HG03558 (cell line): ENCODE measurements at regions not wholly inside any gene's neighbourhood (a gene's known extent, or its start where the extent isn't known, plus 50 kb on each side); places are given as distances from the start of the nearest gene placed in this dataset.

Source experiments
- ATAC-seq: cut with Tn5 transposase; IDR thresholded peaks from one replicate; pipeline ENCODE4 v1.9.1; 2021; ENCODE audit warnings: moderate number of reproducible peaks; ENCODE audit not compliant: unreplicated experiment; ENCODE audit errors: extremely low read depth

DNA sequence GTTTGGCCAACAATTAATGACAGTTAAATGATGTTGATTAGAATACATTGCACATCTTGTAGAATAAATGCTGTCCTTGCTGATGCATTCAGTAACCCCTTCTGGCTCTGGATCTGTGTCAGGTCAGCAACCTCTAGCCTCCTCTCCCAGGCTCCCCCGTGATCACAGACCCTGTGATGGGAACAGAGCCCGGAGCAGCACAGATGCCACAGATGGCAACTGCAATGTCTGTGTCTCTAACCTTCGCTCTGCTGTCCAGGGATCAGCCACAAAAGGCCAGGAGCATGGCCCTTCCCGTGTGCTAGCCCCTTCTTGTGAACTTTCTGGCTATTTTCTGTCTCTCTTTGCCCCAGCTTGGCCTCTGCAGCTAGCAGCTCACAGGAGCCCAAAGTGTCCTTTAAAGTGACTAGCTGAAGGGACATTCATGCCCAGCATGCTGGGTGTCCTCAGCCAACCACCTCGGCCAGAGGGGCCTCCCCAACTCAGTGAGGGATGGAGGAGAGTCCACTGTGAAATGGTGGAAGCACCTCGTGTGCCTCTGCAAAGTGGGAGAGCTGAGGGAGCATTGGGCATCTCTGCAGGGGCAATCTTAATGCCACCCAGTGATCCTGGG is 167.0 kb upstream of the TCERG1L start:
- no peak for ATAC-seq

DNA sequence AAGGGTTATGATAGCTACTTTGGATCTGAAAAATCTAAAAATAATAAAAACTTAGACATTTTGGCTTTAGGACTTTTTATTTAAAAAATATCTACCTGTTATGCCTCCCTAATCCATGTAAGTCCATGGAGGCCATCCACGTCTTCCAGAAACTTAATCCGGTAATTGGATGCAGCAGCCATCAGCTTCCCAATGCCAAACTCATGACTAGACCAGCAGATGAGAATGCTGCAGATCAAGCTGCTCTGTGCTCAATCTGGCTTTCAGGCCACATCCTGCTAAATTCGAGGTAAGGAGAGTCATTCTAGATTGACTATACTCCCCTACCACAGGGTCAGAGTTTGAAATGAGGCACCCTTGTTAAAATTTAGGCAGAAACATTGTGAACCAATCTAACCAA is 168.5 kb upstream of the TCERG1L start:
- no peak for ATAC-seq

DNA sequence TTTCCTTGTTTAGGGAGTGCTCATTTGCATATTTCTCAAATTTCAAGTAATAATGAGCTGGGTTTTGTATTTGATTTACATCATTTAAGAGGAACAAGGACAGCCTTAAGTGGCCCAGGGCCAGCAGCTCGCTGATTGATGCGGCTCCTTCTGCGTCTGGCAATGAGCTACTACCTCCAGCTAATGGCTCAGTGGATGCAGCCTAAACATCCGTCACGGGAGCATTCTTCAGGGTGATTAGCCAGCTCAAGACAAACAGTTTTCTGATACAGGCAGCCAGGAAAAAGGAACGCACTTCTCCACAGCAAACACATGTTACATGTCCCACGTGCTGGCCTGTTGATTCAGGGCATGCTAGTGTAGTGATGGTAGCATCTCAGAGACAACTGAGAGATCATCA is 169.3 kb upstream of the TCERG1L start:
- no peak for ATAC-seq

DNA sequence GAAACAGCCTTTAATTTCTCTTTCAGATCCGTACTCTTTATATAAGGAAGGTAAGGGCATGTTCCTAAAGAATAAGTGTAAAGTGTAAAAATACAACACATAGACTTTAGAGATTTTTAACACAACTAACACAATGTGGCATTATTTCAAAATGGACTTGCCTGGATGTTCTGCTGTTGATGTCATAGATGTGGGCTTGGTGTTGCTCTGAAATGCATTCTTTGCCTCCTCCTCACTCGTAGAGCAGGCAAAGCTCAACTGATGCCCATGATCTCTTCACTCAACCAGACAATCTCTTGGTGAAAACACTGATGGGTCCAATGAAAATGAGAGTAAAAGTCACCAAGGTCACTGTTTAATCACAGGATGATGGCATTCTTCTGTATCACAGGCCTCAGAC is 174.2 kb upstream of the TCERG1L start:
- no peak for ATAC-seq

DNA sequence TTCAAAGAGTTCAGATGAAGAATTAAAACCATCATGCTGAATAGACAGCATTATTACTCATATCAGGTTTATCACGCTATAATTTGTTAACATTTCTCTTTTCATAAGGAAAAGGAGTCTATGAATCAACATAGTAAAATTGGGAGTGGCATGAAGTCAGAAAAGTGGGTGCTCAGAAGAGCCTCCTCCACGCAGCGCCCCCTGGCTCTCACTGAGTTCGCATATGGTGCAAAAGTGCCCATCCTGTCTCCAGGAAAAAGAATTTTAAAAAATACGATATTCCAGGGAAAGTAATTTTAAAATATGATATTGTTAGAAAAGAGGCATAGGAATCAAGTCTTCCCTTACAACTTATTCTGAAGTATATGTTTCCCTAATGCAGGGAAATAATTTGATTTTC is 176.3 kb upstream of the TCERG1L start:
- ATAC-seq: no peak

DNA sequence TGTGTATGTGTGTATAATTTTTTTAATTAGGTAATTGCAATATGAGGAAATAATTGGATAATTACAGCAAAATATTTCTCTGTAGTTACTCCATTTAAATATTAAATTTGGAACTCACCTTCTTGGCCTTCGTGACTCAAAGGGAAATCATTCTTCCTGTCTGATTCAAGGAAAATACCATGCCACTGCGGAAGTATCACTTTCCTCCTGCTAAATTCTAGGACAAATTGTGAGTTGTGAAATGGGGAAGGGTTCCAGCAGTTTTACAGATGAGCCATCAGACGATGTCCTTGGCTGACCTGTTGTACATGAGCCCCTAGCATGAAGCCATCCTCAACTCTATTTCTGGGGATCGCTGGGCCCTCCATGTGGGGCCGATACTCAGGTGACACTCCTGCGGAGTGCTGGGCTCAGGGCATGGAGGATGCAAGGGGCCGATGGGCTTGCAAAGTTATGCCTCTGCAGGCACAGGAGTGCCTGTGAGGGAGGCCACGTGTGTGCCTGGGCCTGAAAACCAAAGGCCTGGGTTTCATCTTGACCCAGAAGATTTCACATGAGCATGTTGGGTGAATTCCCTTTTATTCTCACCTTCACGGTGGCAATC is 179.6 kb upstream of the TCERG1L start:
- ATAC-seq: no peak

DNA sequence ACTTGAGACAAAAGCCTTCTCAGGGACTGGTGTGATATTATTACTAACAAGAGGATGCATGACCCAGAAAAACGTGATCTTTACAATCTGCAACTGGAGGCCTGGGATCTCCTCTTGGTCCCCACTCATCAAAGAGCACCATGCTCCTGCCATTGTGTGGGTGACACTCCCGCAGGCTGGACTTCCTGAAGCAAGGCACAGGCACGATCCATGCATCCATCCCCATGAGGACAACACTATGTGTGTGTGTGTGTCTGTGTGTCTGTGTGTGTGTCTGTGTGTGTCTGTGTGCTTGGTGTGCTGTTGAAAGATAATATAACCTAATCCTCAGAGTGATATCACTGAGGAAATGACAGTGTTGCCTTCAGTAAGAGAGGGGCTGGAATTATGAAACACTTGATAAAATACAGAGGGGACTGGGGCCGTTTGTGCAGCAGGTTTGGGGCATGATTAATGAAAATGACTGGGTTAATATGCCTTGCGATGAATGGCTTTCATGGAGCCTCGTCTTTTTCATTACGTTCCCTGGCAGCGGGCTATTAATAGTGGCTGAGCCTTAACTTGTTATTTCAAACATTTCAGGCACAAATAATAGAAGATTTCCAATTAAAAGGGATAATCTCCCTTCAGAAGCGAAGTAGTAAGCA is 180.8 kb upstream of the TCERG1L start:
- no peak for ATAC-seq

DNA sequence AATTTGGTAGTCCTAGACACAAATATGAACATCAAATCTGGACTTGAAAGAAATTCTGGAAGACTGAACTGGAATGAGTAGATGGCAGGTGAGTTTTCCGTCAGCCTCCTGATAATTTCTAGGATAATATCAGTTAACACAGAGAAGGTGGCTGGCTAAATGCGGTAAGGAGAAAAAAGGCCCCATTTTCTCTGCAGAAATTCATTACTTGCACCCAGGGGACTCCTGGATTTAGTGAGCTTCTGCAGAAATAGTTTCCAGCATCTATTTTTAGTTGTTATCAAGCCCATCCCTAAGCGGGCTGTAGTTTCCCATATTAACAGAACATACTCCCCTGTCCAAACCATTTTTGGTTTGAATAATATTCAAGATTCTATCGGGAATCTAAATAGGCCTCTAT is 181.9 kb upstream of the TCERG1L start:
- no peak for ATAC-seq

DNA sequence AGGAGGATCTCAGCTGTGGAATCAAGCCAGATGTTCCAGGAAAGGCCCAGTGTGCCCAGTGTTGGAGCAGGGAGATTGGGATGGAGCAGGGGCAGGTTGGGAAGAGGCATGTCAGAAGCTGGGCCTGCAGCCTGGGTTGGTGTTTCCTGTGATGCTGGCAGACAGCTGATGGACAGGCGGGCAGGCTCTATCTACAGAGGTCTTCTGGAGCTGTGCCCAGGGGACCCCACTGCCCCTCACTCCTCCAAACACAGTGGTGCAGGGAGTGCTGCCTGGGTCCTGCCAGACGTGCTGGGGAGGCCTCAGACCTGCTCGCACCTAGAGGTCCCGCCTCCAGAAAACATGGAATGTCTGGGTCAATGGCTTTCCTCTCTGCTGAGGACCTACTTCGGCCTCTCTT is 182.9 kb upstream of the TCERG1L start:
- no peak for ATAC-seq

DNA sequence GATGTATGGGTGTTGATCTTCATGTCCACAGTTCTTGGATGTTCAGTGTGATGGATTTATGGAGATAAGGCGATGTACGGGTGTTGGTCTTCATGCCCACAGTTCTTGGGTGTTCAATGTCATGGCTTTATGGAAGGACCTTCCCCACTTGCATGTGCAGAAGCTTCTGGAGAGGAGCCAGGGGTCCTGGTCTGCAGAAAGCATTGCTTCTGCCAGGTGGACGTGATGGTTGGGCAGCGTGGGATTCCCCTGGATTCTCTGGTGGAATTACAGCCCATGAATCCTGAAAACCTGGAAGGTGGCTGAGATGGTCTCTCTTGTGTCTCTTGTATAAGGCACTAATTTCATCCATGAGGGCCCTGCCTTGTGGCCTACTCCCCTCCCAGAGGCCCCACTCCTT is 183.7 kb upstream of the TCERG1L start:
- no peak for ATAC-seq

DNA sequence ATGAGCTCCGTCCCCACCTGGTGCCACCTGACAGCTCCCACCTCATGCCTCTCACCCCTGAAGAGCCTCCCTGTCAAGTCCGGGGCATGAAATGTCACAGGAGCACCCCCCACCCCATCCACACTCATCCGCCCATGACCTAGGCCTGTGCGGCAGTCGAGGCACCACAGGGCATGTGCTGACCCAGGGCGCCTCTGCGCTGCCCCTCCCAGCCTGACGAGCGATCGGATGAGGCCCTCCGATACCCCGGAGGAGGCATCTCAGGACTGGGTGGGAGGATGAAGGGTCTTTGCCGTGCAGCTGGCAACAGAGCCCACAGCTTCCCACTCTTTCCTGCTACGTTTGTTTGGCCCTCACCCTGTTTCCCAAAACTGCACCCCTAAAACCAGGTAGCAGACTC is 184.4 kb upstream of the TCERG1L start:
- no peak for ATAC-seq

DNA sequence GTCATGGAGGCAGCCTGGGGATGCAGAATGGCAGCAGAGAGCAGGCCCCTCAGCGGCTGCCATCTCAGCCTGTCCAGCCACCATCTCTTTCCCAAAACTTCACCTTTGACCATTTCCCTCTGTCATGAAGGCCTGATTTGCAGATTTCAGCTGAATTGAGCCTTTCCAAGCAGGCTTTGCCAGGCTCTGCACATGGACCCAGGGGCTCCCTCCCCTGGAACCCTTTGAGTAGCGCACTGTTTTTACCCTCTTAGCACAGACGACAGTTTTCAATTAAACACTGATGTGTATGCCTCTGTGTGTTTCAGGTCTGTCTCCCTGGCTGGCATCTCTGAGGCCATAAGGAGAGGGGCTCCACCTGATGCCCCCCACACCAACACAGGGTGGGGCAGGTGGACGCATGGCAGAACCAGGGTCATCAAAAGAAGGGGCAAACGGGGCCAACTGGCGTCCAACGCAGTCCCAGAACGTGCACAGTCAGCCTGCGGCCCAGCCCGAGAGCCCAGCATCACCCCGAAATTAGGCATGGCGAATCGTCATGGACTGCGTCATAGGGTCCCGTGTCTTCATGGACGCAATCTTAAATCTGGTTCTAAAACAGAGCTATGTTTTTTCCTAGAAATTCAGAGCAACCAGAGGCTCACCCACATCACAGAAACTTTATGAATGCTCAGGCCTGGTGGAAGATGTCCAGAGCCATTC is 185.0 kb upstream of the TCERG1L start:
- no peak for ATAC-seq

DNA sequence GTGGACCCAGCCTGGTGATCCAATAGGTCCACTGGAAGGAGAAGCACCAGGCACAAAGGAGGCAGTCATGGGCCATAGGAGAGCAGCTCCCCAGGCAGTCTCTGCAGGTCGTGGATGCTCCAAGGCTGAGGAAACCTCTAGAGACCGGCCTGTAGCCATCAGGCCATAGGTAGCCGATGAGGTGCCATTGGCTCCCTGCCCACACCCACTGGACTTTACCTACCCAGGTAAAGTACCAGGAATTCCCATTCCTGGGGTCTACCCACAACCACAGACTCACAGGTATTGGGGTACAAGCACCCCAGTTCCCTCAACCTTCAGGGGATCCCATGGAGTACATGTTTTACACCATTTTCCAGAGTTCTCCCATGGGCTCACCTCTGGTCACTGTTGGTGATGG is 188.0 kb upstream of the TCERG1L start:
- ATAC-seq: no peak

DNA sequence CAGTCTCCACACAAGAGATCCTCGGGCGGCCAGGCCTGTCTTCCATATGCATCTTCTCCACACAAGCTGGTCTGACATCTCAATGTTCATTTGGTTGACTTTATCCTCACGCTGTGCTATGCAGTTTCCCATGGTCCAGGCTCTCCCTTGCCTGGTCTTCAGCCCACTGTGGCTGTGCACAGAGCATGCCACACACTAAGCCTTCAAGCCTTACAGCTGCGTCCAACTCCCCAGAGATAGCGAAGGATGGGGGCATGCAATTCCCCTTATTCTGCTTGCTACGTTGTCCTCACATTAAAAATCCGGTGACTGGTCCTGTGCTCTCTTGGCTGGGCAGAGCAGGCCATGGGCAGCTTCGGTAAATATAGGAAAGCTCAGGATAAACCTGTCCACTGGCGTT is 188.7 kb upstream of the TCERG1L start:
- no peak for ATAC-seq

DNA sequence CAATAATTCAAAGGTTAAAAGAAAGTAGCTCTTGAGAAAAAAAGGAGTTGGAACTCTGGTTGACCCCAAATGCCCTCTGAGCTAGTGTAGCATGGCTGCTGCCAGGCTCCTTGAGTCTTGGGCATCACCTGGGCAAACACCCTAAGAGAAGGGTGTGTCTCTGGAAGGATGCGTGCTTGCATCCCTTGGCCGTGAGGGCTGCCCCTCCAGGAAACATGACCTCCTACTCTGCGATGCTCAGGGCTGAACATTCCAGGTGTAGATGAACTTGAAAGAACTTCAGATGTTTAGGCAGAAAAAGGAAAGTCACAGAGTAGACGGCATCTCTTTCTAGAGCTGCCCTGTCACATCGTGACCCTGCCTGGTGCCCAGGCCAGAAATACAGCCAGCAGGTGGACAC is 189.4 kb upstream of the TCERG1L start:
- ATAC-seq: no peak

DNA sequence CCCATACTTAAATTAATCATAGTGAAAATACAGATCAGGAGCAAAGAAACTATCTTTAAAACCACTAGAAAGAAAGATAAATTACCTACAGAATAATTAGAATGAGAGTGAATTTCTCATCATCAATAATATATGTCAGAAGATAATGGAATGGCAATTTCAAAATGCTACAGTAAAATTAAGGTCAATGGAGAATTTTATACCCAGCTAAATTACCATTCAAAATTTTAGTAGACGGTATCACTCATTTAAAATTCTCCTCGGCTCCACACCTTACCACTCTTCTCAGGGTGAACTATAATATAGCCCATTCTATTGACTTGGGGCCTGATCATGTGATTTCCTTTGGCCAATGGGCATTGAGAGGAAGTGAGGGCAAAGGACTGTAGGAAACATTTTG is 192.5 kb upstream of the TCERG1L start:
- no peak for ATAC-seq

DNA sequence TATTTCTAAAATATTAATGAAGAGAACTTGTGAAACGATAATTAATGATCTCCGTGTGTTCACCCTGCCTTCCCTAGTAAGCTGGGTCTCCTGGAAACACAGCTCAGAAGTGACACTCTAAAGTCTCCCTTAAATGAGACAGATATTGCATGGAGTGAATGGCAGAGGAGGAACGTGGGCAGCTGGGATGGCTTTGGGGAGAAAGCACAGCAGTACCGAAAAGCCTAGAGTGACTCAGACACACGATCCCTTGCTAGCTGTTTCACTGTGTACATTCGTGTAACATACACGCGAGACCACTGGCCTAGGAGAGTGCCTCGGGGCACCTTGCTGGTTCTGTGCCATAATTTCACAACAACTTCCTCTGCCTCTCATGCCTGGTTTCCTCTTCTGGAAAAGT is 199.9 kb upstream of the TCERG1L start:
- ATAC-seq: no peak

DNA sequence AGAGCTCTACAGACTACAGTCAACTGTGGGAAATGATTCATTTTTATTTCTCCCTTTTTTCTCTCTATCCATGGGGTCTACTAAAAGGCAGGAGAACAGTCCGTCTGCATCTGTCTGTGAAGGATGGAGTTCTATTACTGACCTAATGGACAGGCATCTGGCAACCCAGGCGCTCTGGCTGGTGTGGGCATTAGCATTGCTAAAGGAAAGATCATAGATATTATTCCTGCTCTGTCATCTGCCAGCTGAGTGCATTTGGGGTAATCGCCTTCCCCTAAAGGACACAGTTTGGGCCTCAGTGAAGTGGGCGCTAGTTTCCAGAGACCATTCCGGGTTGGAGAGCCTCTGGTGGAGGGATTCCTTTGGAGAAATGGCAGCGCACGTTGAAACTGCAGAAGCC is 201.3 kb upstream of the TCERG1L start:
- ATAC-seq: no peak

DNA sequence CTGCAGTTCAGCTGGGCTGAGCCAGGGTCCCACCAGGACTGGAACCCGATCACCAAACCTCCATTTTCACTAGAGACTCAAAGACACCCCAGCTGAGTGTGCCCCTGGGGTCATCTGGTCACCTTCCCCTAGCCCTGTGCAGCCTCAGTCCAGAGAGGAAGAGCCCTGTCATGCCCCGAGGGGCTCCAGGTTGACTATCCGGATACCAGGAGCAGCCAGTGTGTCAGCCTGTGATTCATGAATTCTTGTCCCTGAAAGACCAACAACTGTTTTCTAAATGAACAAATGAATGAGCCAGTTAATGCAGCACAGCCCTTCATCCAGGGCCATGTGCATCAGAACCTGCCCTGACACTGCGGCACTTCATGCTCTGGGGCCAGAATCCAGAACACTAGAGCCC is 201.9 kb upstream of the TCERG1L start:
- ATAC-seq: no peak

DNA sequence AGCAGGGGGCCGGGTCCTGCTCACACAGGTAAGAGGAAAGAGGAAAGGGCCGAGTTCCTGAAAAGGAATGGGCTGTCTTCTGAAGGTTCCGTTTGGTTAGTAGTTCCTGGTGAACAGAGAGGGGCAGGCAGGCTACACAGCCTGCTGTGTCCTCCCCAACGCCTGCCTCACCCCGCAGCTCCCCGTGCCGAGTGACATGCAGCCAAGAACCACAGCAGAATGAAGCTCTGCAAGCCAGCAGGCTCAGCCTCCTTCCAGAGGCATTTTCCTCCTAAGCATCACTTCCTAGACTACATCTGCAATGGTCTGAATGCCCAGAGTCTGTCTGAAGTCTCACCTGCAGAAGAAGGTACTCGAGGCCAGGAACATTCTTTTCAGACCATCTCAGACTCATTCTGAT is 202.4 kb upstream of the TCERG1L start:
- no peak for ATAC-seq

DNA sequence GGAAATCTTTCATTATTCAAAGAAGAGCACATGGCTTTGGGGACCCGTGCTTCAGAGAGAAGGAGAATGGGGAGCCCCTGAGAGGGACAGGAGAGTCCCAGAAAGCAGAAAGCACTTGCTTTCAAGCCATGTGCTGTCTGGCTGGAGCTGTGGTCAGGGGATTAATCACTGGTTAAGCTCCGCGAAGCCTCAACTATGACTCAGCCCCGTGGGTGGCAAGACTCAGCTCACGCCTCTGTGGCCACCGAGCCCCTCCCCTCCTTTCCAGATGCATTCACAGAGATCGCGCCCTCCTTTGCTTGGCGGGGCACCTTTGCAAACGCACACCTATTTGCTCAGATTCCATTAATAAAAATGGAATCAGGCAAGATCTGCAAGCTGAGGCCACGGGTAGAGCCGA is 202.9 kb upstream of the TCERG1L start:
- no peak for ATAC-seq

DNA sequence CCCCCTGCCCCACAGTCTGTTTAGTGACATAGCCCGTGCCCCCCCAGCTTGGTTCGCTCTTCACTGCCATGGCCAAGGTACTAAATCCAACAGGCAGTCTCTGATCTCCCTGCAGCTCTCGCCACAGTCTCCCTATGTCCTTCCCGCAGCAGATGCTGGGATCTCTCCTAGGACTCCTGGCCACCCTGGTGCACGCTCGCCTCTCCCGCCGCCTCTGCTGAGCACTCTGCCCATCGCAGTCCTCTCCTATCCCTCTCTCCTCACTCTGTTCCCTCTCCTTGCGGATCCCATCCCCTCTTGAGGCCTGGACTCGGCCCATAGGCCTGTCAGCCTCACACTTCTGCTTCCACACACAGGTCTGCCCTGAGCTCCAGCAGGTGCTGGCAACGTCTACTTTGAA is 204.8 kb upstream of the TCERG1L start:
- ATAC-seq: no peak
